T-helper 2 cell (primary cell): ENCODE measurements at regions not wholly inside any gene's neighbourhood (a gene's known extent, or its start where the extent isn't known, plus 50 kb on each side); places are given as distances from the start of the nearest gene placed in this dataset.
"Not testable (repeated sequence)": the region's sequence is repeated elsewhere in the genome, so short reads cannot be mapped to it uniquely, and the experiment has no call there.

ENCODE experiments used
- DNase-seq, 5 experiments: peaks; one replicate each; pipeline versions ENCODE4 v3.0.0 to v3.0.0-alpha.2; 2012 to 2022

DNA sequence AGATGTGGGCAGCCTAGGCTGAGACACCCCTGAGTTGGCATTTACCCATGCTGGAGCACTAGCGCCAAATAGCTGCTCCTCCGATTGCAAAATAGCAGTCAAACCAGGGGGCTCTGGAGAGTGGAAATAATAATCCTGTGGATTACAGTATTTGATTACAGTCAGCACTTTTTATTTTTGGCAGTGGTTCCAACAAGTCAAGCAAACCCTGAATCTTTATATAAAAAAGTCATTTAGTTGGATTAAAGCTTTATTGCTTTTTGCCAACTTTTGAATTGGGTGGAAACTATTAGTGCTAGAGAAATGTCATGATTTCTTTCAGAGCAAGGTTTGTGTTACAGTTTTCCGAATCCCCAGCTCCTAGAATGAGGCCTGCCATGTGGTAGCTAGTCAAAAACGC lies 99.3 kb upstream of the FAM20A start:
- no peak for DNase-seq

GRCh38 chr17:68699936-68700335 lies 98.8 kb upstream of the FAM20A start:
- no peak for DNase-seq

- no peak for DNase-seq
These were observed 97.6 kb upstream of the FAM20A start for GRCh38 chr17:68698746-68699145.

- DNase-seq, result no peak
These were observed 96.7 kb upstream of the FAM20A start for GRCh38 chr17:68697850-68698361.

DNA sequence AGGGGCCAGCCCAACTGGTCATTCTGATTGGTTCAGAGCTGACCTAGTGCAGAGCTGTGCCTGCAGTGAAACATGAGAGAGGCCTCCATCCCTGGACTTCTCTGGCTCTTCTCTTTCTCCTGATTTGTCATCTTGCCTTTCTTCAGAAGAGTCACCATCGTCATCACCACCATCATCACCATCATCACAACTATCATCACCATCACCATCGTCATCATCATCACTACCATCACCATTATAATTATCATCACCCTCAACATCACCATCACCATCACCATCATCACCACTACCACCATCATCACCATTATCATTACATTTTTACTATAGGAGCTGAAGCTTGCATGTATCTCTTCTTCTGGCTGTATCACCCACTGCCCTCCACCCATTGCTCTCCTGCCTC lies 94.5 kb upstream of the FAM20A start:
- DNase-seq, result no peak

GRCh38 chr17:68694791-68695485 lies 93.8 kb upstream of the FAM20A start:
- DNase-seq, result no peak

DNA sequence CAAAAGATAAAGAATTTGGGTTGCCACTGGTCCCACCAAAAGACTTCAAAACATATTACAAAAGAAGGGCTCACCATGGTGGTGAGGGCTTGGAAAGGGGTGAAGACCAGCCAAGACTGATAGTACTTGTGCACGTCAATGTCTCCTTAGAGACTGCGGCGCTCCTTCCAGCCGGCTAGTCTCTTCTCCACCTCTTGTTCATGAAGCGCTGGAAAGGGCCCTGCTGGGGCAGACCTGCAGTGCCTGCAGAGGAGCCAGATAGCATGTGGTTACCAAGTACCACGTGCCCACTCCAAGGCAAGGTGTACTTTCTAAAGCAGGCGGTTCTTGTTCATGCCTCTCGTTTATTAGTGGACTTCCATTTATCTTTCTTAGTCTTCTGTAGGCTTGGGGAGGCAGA lies 92.7 kb upstream of the FAM20A start:
- no peak for DNase-seq

- DNase-seq, result no peak
These were observed 92.3 kb upstream of the FAM20A start for GRCh38 chr17:68693466-68693865.

- DNase-seq, result no peak
These were observed 85.2 kb upstream of the FAM20A start for GRCh38 chr17:68686108-68686988.

DNA sequence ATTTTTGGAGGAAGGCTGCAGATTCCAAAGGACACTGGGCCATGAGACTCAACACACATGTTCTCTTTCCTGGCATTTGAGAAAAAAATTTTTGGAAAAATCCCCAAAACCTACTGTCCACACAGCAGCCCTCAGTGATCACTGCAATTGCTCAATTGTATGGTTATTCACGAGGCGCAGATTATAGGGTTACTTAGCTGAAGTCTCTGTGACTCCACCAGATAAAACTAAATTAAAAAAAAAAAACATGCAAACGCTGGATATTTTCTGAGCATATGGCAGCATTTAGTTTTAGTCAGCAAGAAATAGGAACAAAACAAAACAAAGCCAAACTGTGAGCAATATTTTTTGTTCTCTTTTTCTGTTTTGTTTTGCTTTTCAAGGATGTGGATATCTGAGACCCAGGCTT lies 83.8 kb upstream of the FAM20A start:
- no peak for DNase-seq

GRCh38 chr17:68682903-68683302 lies 81.7 kb upstream of the FAM20A start:
- no peak for DNase-seq

DNA sequence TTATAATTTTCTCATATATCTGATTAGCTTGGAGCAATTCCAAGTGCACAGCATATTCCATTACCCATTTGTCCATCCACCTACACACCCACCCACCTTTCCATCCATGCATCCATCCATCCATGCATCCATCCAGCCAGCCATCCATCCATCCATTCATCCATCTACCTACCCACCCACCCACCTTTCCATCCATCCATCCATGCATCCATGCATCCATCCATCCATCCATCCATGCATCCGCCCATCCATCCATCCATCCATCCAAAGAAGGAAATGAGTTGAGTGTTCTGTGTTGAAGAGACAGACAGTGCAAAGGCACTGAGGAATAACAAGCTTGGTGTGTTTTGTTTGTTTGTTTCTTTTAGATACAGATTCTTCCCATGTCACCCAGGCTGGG lies 78.7 kb upstream of the FAM20A start:
- DNase-seq, result no peak

GRCh38 chr17:68676856-68677255 lies 75.7 kb upstream of the FAM20A start:
- no peak for DNase-seq

DNA sequence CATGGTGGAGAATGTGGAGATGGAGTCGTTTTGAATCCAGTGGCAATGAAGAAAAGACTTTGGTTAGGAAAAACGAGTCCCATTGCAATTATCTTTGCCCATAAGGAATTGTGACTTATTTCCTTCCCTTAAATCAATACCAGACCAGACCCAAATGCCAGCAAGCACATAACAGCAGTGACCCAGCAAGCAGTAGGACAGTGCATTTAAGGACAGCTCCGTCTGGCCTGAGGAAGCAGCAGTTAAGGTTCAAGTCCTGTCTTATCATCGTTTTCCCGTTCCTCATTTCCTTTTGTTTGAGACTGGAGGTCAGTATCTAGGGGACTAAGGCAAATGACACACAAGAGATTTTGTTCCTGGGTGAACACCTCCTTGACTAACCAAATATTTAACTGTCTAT lies 74.6 kb upstream of the FAM20A start:
- DNase-seq, result no peak

DNA sequence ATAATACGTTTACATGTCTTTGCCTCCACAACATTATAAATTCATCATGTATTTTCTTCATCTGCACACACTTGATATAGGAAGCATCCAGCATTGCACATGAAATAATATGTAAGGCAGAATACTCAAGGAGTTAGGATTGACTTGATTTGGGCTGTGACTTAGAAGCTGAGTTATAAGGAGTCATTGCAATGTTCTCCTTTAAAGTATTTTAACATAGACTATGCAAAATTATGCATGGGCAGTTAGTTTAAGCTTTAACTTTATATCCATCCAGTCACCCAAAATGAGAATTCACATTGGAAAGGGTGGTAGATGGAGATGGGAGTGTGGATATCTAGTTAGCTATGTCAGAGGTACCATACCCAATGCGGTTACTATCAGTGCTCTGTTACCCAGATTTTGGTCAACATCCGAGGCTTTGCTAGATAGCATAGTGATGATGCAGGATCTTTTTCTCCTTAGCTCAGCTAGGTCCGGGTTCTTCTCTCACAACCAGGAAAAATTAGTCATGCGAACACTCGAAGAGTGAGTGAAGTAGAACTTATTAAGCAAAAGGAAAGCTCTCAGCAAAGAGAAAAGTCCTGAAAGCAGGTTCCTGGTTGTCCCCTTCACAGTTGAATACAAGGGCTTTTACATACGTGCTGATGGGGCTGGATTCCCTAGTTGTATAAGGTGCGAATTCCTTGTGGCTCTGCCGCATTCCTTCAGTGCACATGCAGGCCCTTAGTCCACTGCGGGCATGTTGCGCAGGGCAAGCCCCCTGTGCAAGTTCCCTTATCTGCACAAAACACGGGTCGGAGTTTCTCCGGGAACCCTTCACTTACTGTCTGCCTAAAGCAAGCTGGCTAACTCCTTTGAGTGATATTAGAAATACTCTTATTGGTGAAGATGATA lies 73.1 kb upstream of the FAM20A start:
- DNase-seq, result no peak

- no peak for DNase-seq
These were observed 70.0 kb upstream of the FAM20A start for GRCh38 chr17:68670967-68671693.

GRCh38 chr17:68666438-68666837 lies 65.3 kb upstream of the FAM20A start:
- DNase-seq, result not testable (repeated sequence)

- DNase-seq, result no peak
These were observed 64.2 kb upstream of the FAM20A start for GRCh38 chr17:68665373-68665772.

GRCh38 chr17:68662479-68662878 lies 61.3 kb upstream of the FAM20A start:
- no peak for DNase-seq

DNA sequence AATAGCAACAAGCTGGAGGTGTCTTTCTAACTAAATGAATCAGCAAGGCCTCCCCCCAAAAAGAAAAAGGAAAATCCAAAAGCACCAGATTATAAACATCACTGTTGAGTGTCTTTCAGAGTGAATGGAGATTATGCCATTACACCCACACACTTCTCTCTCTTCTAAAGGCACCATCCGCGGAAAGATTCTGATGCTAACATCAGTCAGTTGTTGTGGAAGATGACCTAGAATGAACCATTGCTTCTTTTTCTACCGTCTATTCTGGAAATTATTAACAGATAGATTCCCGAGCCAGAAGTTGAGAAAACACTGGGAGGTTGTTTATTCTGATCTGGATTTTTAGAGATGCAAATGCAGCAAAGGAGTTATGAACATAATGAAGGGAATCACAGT lies 60.9 kb upstream of the FAM20A start:
- DNase-seq, result no peak

DNA sequence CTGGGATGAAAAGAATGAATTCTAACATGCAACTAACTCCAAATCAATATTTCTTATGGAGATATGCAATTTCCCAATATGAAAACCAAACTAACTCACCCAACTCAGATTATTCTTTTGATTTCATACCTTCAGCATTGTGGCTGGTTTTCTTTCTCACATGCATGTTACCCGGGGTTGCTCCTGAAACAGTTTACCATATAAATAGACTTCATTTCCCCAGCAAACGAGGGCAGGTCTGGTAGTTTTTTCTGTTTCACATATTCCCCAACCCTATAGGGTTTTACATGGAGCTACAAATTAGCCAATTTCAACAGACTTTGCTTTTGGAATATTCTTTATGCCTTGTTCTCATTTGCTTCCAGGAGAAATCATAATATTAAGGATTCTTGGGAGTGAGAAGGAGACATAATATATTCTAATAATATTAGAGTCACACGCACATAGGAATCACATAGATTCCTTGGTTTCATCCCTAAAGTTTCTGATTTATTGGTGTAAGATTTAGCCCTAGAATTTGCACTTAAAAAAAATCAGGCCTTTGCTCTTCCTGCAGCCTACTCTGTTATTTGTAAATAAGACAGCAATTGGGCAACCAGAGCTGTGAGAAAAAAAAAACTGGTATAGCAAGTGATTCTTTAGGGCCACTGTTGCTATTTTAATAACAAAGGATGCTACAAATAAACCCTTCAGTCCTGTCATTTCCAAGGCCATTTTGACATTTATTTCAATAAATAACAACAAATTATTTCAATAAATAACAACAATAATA lies 60.3 kb upstream of the FAM20A start:
- no peak for DNase-seq
